Neuronal stem cell (in vitro differentiated cells): ENCODE measurements at regions not wholly inside any gene's neighbourhood (a gene's known extent, or its start where the extent isn't known, plus 50 kb on each side); places are given as distances from the start of the nearest gene placed in this dataset.

Experiments
- DNase-seq: peaks from one replicate; pipeline ENCODE4 v3.0.0-alpha.2; 2013; ENCODE audit warnings: low spot score
- H2AFZ ChIP-seq: one replicate; pipeline ENCODE4 v1.6.1; 2013; ENCODE audit warnings: mild to moderate bottlenecking, low read length, inconsistent platforms
- H2AK5ac ChIP-seq: 2 replicates; pipeline ENCODE4 v1.6.1; 2013; ENCODE audit warnings: low read depth, mild to moderate bottlenecking, inconsistent platforms, low read length, moderate library complexity, mixed read lengths
- H2BK120ac ChIP-seq: 2 replicates; pipeline ENCODE4 v1.6.1; 2013; ENCODE audit warnings: low read depth, mild to moderate bottlenecking, inconsistent platforms, low read length, moderate library complexity, mixed read lengths
- H2BK12ac ChIP-seq: one replicate; pipeline ENCODE4 v1.6.1; 2013; ENCODE audit warnings: low read length, inconsistent platforms
- H2BK15ac ChIP-seq: 2 replicates; pipeline ENCODE4 v1.6.1; 2013; ENCODE audit warnings: mild to moderate bottlenecking, low read length, inconsistent platforms, mixed read lengths
- H2BK5ac ChIP-seq: one replicate; pipeline ENCODE4 v1.6.1; 2013; ENCODE audit warnings: inconsistent platforms, mild to moderate bottlenecking, low read length, moderate library complexity
- H3K14ac ChIP-seq: one replicate; pipeline ENCODE4 v1.6.1; 2013; ENCODE audit warnings: low read length, inconsistent platforms
- H3K18ac ChIP-seq: 2 replicates; pipeline ENCODE4 v1.6.1; 2013; ENCODE audit warnings: low read length, inconsistent platforms
- H3K23ac ChIP-seq: 2 replicates; pipeline ENCODE4 v1.6.1; 2013; ENCODE audit warnings: low read depth, mild to moderate bottlenecking, mixed read lengths, low read length, inconsistent platforms; ENCODE audit not compliant: poor library complexity
- H3K27ac ChIP-seq: replicated peaks from 3 replicates; pipeline ENCODE4 v1.5.1; 2013; ENCODE audit warnings: low read length, inconsistent platforms
- H3K27me3 ChIP-seq, 3 experiments: 2 replicates each; pipeline ENCODE4 v1.6.1; 2013; ENCODE audit warnings: low read length in 3 of 3, mild to moderate bottlenecking in 2 of 3, inconsistent platforms in 1 of 3, low read depth in 1 of 3, mixed read lengths in 1 of 3, moderate library complexity in 1 of 3; ENCODE audit not compliant: control insufficient read depth in 3 of 3, insufficient read depth in 3 of 3
- H3K36me3 ChIP-seq, 2 donors: replicated peaks in 1 of 2; 2 replicates each; pipeline ENCODE4 v1.6.1; 2013; ENCODE audit warnings: low read length in 2 of 2; ENCODE audit not compliant: control insufficient read depth in 2 of 2, insufficient read depth in 2 of 2
- H3K4ac ChIP-seq: 2 replicates; pipeline ENCODE4 v1.6.1; 2013; ENCODE audit warnings: inconsistent platforms, mild to moderate bottlenecking, low read length, moderate library complexity
- H3K4me1 ChIP-seq, 2 donors: 1 replicate in 1 of 2; 2 replicates in 1 of 2; pipeline ENCODE4 v1.6.1; 2013; ENCODE audit warnings: low read length in 2 of 2, low read depth in 1 of 2; ENCODE audit not compliant: control insufficient read depth in 2 of 2, insufficient read depth in 1 of 2
- H3K4me2 ChIP-seq: one replicate; pipeline ENCODE4 v1.6.1; 2013; ENCODE audit warnings: mild to moderate bottlenecking, low read length, inconsistent platforms; ENCODE audit not compliant: insufficient read depth, poor library complexity, severe bottlenecking
- H3K4me3 ChIP-seq, 2 donors: 2 replicates each; pipeline ENCODE4 v1.5.1; 2013; ENCODE audit warnings: low read length in 2 of 2, mild to moderate bottlenecking in 2 of 2, inconsistent platforms in 1 of 2, moderate library complexity in 1 of 2
- H3K79me1 ChIP-seq: one replicate; pipeline ENCODE4 v1.6.1; 2013; ENCODE audit warnings: low read depth, mild to moderate bottlenecking, inconsistent platforms, low read length, moderate library complexity
- H3K9ac ChIP-seq: one replicate; pipeline ENCODE4 v1.6.1; 2013; ENCODE audit warnings: mild to moderate bottlenecking, low read depth, low read length, inconsistent platforms; ENCODE audit not compliant: poor library complexity
- H3K9me3 ChIP-seq, 2 donors: replicated peaks in 1 of 2; 2 replicates each; pipeline versions ENCODE3 to v1.6.1; 2013; ENCODE audit warnings: low read length in 2 of 2, mild to moderate bottlenecking in 2 of 2, inconsistent platforms in 1 of 2, low read depth in 1 of 2, mixed read lengths in 1 of 2, moderate library complexity in 1 of 2; ENCODE audit not compliant: control insufficient read depth in 2 of 2, insufficient read depth in 1 of 2
- H4K8ac ChIP-seq: one replicate; pipeline ENCODE4 v1.6.1; 2013; ENCODE audit warnings: low read depth, mild to moderate bottlenecking, inconsistent platforms, low read length, moderate library complexity
- H4K91ac ChIP-seq: one replicate; pipeline ENCODE4 v1.6.1; 2013; ENCODE audit warnings: low read length, low read depth, mild to moderate bottlenecking, inconsistent platforms; ENCODE audit not compliant: poor library complexity
- WGBS, 2 donors: extraction: QIAGEN DNeasy Blood & Tissue Kit; methylation state at CpG; one replicate each; pipeline ENCODE4 v1.1.7; 2013; ENCODE audit warnings: missing lambda C conversion rate in 2 of 2, mixed read lengths in 1 of 2; ENCODE audit not compliant: insufficient read length in 2 of 2, insufficient replicate concordance in 1 of 2; ENCODE audit errors: extremely low coverage in 2 of 2; 5-methylcytosine and 5-hydroxymethylcytosine counted together

GRCh38 chr5:102578362-102578761, 79.6 kb upstream of the SLCO6A1 start:
- H2AFZ ChIP-seq = no peak overlapping the region

GRCh38 chr5:102579379-102579778, 80.6 kb upstream of the SLCO6A1 start:
- Histone ChIP-seq H3K23ac (no peak overlapping the region), H3K27me3 (no peaks in the 10 kb centered on the region), H3K4me3 (no peak overlapping the region), H2BK120ac (no peak overlapping the region), H3K9me3 (no peaks in the 10 kb centered on the region), H2BK12ac (no peak overlapping the region), H3K27ac (no peak overlapping the region), H4K8ac (no peak overlapping the region), H2AK5ac (no peak overlapping the region), H2BK5ac (no peak overlapping the region), H3K14ac (no peak overlapping the region), H3K4me1 (no peaks in the 10 kb centered on the region), H3K4me2 (no peak overlapping the region), H3K18ac (no peak overlapping the region), H4K91ac (no peak overlapping the region), H3K4ac (no peak overlapping the region), H2AFZ (no peak overlapping the region), H3K79me1 (no peaks in the 10 kb centered on the region), H2BK15ac (no peak overlapping the region), H3K9ac (no peak overlapping the region), H3K36me3 (no peaks in the 10 kb centered on the region)
- DNase-seq = no peak
- no CpG with 5 or more reads among the region's 1 CpG for WGBS, 2 donors

More at GRCh38 chr5:102578362-102578761, 79.6 kb upstream of the SLCO6A1 start:
- Histone ChIP-seq H3K27me3 (no peaks in the 10 kb centered on the region), H3K4me1 (no peaks in the 10 kb centered on the region), H2BK12ac (no peak overlapping the region), H3K23ac (no peak overlapping the region), H2BK5ac (no peak overlapping the region), H2BK120ac (no peak overlapping the region), H3K4me2 (no peak overlapping the region), H3K14ac (no peak overlapping the region), H2AK5ac (no peak overlapping the region), H4K8ac (no peak overlapping the region), H3K4ac (no peak overlapping the region), H3K18ac (no peak overlapping the region), H3K27ac (no peak overlapping the region), H3K79me1 (no peaks in the 10 kb centered on the region), H4K91ac (no peak overlapping the region), H3K4me3 (no peak overlapping the region), H3K9me3 (no peaks in the 10 kb centered on the region), H3K9ac (no peak overlapping the region), H2BK15ac (no peak overlapping the region), H3K36me3 (no peaks in the 10 kb centered on the region)
- no peak for DNase-seq

GRCh38 chr5:102581011-102581410, 82.2 kb upstream of the SLCO6A1 start:
- Histone ChIP-seq H4K91ac (no peak overlapping the region), H3K18ac (no peak overlapping the region), H2AK5ac (no peak overlapping the region), H3K4ac (no peak overlapping the region), H4K8ac (no peak overlapping the region), H3K4me3 (no peak overlapping the region), H3K27ac (no peak overlapping the region), H3K9me3 (no peaks in the 10 kb centered on the region), H2BK15ac (no peak overlapping the region), H2BK120ac (no peak overlapping the region), H2BK5ac (no peak overlapping the region), H2BK12ac (no peak overlapping the region), H3K23ac (no peak overlapping the region), H2AFZ (no peak overlapping the region), H3K9ac (no peak overlapping the region), H3K27me3 (no peaks in the 10 kb centered on the region), H3K4me1 (no peaks in the 10 kb centered on the region), H3K79me1 (no peaks in the 10 kb centered on the region), H3K14ac (no peak overlapping the region), H3K4me2 (no peak overlapping the region), H3K36me3 (no peaks in the 10 kb centered on the region)
- DNase-seq = no peak

- no peaks in the 10 kb centered on the region for H3K4me1 ChIP-seq
- H3K23ac ChIP-seq = no peak overlapping the region
- no peak for DNase-seq
- H2BK5ac ChIP-seq = no peak overlapping the region
- no peak overlapping the region for H2BK15ac ChIP-seq
- H4K8ac ChIP-seq = no peak overlapping the region
- no peaks in the 10 kb centered on the region for H3K79me1 ChIP-seq
- H3K27ac ChIP-seq = no peak overlapping the region
- no peak overlapping the region for H3K4me2 ChIP-seq
- H2BK12ac ChIP-seq = no peak overlapping the region
- no peaks in the 10 kb centered on the region for H3K9me3 ChIP-seq
- no peaks in the 10 kb centered on the region for H3K27me3 ChIP-seq
- no peak overlapping the region for H3K4ac ChIP-seq
- no peak overlapping the region for H3K14ac ChIP-seq
- no CpG with 5 or more reads among the region's 3 CpGs for WGBS, 2 donors
- no peak overlapping the region for H2AFZ ChIP-seq
- no peak overlapping the region for H3K9ac ChIP-seq
- H2BK120ac ChIP-seq = no peak overlapping the region
- no peak overlapping the region for H2AK5ac ChIP-seq
- no peaks in the 10 kb centered on the region for H3K36me3 ChIP-seq
- H3K4me3 ChIP-seq = no peak overlapping the region
- no peak overlapping the region for H3K18ac ChIP-seq
- H4K91ac ChIP-seq = no peak overlapping the region
Measured at GRCh38 chr5:102582696-102583095, 83.9 kb upstream of the SLCO6A1 start.
